H1 (cell line): ENCODE measurements at regions not wholly inside any gene's neighbourhood (a gene's known extent, or its start where the extent isn't known, plus 50 kb on each side); places are given as distances from the start of the nearest gene placed in this dataset.

Experiments
- CTCF ChIA-PET: fragments of 300-600 bp; sonication (Branson Sonifier 250); formaldehyde crosslinking; loops from one replicate; lab custom pipeline; 2021; ENCODE audit not compliant: partially characterized antibody; lab: Charles Lee
- POLR2A ChIA-PET: fragments of 300-600 bp; sonication (Branson Sonifier 250); formaldehyde crosslinking; loops from one replicate; lab custom pipeline; 2021; ENCODE audit warnings: inconsistent platforms; ENCODE audit not compliant: partially characterized antibody; lab: Charles Lee
- DNase-seq, 2 experiments: peaks; one replicate each; pipeline versions ENCODE4 v3.0.0 to v3.0.0-alpha.2; 2010 to 2022; ENCODE audit warnings: low spot score in 2 of 2, low read depth in 1 of 2, mixed read lengths in 1 of 2
- FAIRE-seq: peaks from 2 replicates; lab custom pipeline; 2011; peaks lifted over from hg19 to GRCh38; lab: Jason Lieb, UNC
- H2AFZ ChIP-seq: 2 replicates; pipeline ENCODE4 v1.8.1; 2012; ENCODE audit warnings: low read length, inconsistent platforms
- H2AK5ac ChIP-seq: 2 replicates; pipeline ENCODE4 v1.6.1; 2013; ENCODE audit warnings: low read depth, low read length
- H2BK120ac ChIP-seq: replicated peaks from 2 replicates; pipeline ENCODE3; 2013; ENCODE audit warnings: low read depth, low read length, inconsistent platforms
- H2BK12ac ChIP-seq: 2 replicates; pipeline ENCODE4 v1.6.1; 2013; ENCODE audit warnings: low read depth, low read length
- H2BK15ac ChIP-seq: 2 replicates; pipeline ENCODE4 v1.6.1; 2013; ENCODE audit warnings: low read length
- H2BK20ac ChIP-seq: 2 replicates; pipeline ENCODE4 v1.6.1; 2013; ENCODE audit warnings: low read length
- H2BK5ac ChIP-seq: 2 replicates; pipeline ENCODE4 v1.6.1; 2013; ENCODE audit warnings: low read depth, low read length
- H3K14ac ChIP-seq: 2 replicates; pipeline ENCODE4 v1.6.1; 2013; ENCODE audit warnings: inconsistent platforms; ENCODE audit not compliant: insufficient read length
- H3K18ac ChIP-seq: 2 replicates; pipeline ENCODE4 v1.6.1; 2013; ENCODE audit warnings: low read length; ENCODE audit errors: extremely low read depth
- H3K23ac ChIP-seq: 2 replicates; pipeline ENCODE4 v1.6.1; 2013; ENCODE audit warnings: inconsistent platforms; ENCODE audit not compliant: insufficient read length
- H3K23me2 ChIP-seq: 2 replicates; pipeline ENCODE4 v1.6.1; 2013; ENCODE audit warnings: low read depth, low read length
- H3K27ac ChIP-seq: 2 replicates; pipeline ENCODE4 v1.6.1; 2011; ENCODE audit warnings: low read depth, low read length, inconsistent platforms
- H3K27me3 ChIP-seq, 4 experiments: replicated peaks in 1 of 4; 1 replicate in 1 of 4; 2 replicates in 3 of 4; pipeline versions ENCODE4 v1.6.1 to v1.8.1; 2011 to 2013; ENCODE audit warnings: low read length in 3 of 4, mild to moderate bottlenecking in 3 of 4, inconsistent platforms in 2 of 4, mixed read lengths in 2 of 4, moderate library complexity in 1 of 4; ENCODE audit not compliant: control insufficient read depth in 3 of 4, insufficient read depth in 3 of 4; ENCODE audit errors: extremely low read depth in 1 of 4
- H3K36me3 ChIP-seq, 4 experiments: 2 replicates each; pipeline versions ENCODE4 v1.6.1 to v1.8.1; 2011 to 2013; ENCODE audit warnings: mild to moderate bottlenecking in 4 of 4, low read length in 3 of 4, moderate library complexity in 2 of 4, control low read depth in 1 of 4, inconsistent platforms in 1 of 4; ENCODE audit not compliant: insufficient read depth in 4 of 4, control insufficient read depth in 2 of 4
- H3K4ac ChIP-seq: replicated peaks from 2 replicates; pipeline ENCODE3; 2013; ENCODE audit warnings: low read length, low read depth, mixed read lengths, inconsistent platforms; ENCODE audit not compliant: insufficient read length
- H3K4me1 ChIP-seq, 4 experiments: replicated peaks in 1 of 4; 1 replicate in 1 of 4; 2 replicates in 3 of 4; pipeline versions ENCODE4 v1.6.1 to v1.8.1; 2011 to 2013; ENCODE audit warnings: low read length in 3 of 4, inconsistent platforms in 2 of 4, mixed read lengths in 1 of 4; ENCODE audit not compliant: insufficient read depth in 4 of 4, control insufficient read depth in 3 of 4
- H3K4me2 ChIP-seq, 2 experiments: 2 replicates each; pipeline versions ENCODE4 v1.6.1 to v1.8.1; 2011 to 2013; ENCODE audit warnings: low read depth in 2 of 2, low read length in 2 of 2, control low read depth in 1 of 2, inconsistent platforms in 1 of 2, mild to moderate bottlenecking in 1 of 2; ENCODE audit not compliant: insufficient read depth in 1 of 2
- H3K4me3 ChIP-seq, 4 experiments: fragments of 200-600, 300-600 bp in 1 of 4; sonication (generic), shearing (Covaris generic), sonication (Bioruptor Twin) in 1 of 4; 2 replicates each; pipeline versions ENCODE4 v1.5.1 to v1.8.1; 2011 to 2016; ENCODE audit warnings: low read length in 4 of 4, low read depth in 3 of 4, control low read depth in 2 of 4, inconsistent platforms in 2 of 4, mild to moderate bottlenecking in 2 of 4, mixed read lengths in 1 of 4, moderate library complexity in 1 of 4; ENCODE audit not compliant: insufficient read depth in 2 of 4; ENCODE audit errors: extremely low read depth in 1 of 4
- H3K56ac ChIP-seq: replicated peaks from 2 replicates; pipeline ENCODE3; 2013; ENCODE audit warnings: low read depth, mild to moderate bottlenecking, mixed read lengths, low read length, inconsistent platforms; ENCODE audit not compliant: insufficient read length
- H3K79me1 ChIP-seq: 2 replicates; pipeline ENCODE4 v1.6.1; 2013; ENCODE audit warnings: low read depth, low read length, control low read depth
- H3K79me2 ChIP-seq, 2 experiments: 2 replicates each; pipeline versions ENCODE4 v1.6.1 to v1.8.1; 2012 to 2013; ENCODE audit warnings: low read length in 2 of 2, mild to moderate bottlenecking in 2 of 2, inconsistent platforms in 1 of 2; ENCODE audit not compliant: insufficient read depth in 2 of 2, control insufficient read depth in 1 of 2
- H3K9ac ChIP-seq, 4 experiments: replicated peaks in 1 of 4; 1 replicate in 1 of 4; 2 replicates in 3 of 4; pipeline versions ENCODE4 v1.6.1 to v1.8.1; 2011 to 2013; ENCODE audit warnings: low read depth in 3 of 4, low read length in 3 of 4, control low read depth in 2 of 4, mild to moderate bottlenecking in 2 of 4, moderate library complexity in 2 of 4, inconsistent platforms in 1 of 4; ENCODE audit errors: extremely low read depth in 1 of 4
- H3K9me3 ChIP-seq, 2 experiments: 2 replicates each; pipeline versions ENCODE4 v1.6.1 to v1.8.1; 2012 to 2013; ENCODE audit warnings: mild to moderate bottlenecking in 2 of 2, moderate library complexity in 2 of 2, control low read depth in 1 of 2, inconsistent platforms in 1 of 2, low read depth in 1 of 2, low read length in 1 of 2, mixed read lengths in 1 of 2; ENCODE audit not compliant: insufficient read depth in 2 of 2
- H4K20me1 ChIP-seq, 2 experiments: replicated peaks in 1 of 2; 2 replicates each; pipeline versions ENCODE3 to v1.8.1; 2011 to 2013; ENCODE audit warnings: inconsistent platforms in 2 of 2, low read length in 2 of 2, mild to moderate bottlenecking in 1 of 2; ENCODE audit not compliant: insufficient read depth in 2 of 2, control insufficient read depth in 1 of 2
- H4K5ac ChIP-seq: 2 replicates; pipeline ENCODE4 v1.6.1; 2013; ENCODE audit warnings: low read length, low read depth, mixed read lengths, inconsistent platforms; ENCODE audit not compliant: insufficient read length
- H4K8ac ChIP-seq: 2 replicates; pipeline ENCODE4 v1.8.0; 2013; ENCODE audit warnings: mild to moderate bottlenecking, moderate library complexity, low read length, inconsistent platforms; ENCODE audit not compliant: insufficient read depth; ENCODE audit errors: extremely low read depth
- H4K91ac ChIP-seq: replicated peaks from 2 replicates; pipeline ENCODE3; 2013; ENCODE audit warnings: low read length, mixed read lengths, inconsistent platforms; ENCODE audit not compliant: insufficient read length
- EGR1 ChIP-seq: IDR thresholded peaks from 2 replicates; pipeline ENCODE4 v1.6.1; 2011; ENCODE audit warnings: low read depth, low read length, borderline replicate concordance
- POLR2AphosphoS5 ChIP-seq: IDR thresholded peaks from 2 replicates; pipeline ENCODE4 v1.6.1; 2011; ENCODE audit warnings: low read depth, low read length
- RAD21 ChIP-seq, 2 experiments: IDR thresholded peaks in 1 of 2; conservative IDR thresholded peaks in 1 of 2; 2 replicates each; pipeline ENCODE4 v1.6.1; 2011; ENCODE audit warnings: low read depth in 2 of 2, low read length in 2 of 2, improper control_type of control experiment in 1 of 2, inconsistent platforms in 1 of 2, mild to moderate bottlenecking in 1 of 2, moderate library complexity in 1 of 2
- SP1 ChIP-seq: IDR thresholded peaks from 2 replicates; pipeline ENCODE4 v1.6.1; 2011; ENCODE audit warnings: low read depth, low read length
- WGBS, 2 experiments: shearing (Covaris generic) in 1 of 2; methylation state at CpG; one replicate each; pipeline versions ENCODE4 v1.1.6 to v1.1.7; 2013 to 2015; ENCODE audit warnings: low lambda C conversion rate in 2 of 2, mixed read lengths in 2 of 2, inconsistent platforms in 1 of 2, low coverage in 1 of 2, missing lambda C conversion rate in 1 of 2; ENCODE audit not compliant: insufficient replicate concordance in 2 of 2, insufficient coverage in 1 of 2, insufficient read length in 1 of 2; ENCODE audit errors: extremely low coverage in 1 of 2, missing lambda C conversion rate in 1 of 2; 5-methylcytosine and 5-hydroxymethylcytosine counted together
- TF ChIP-seq, protein P1 (sequence below): IDR thresholded peaks from 2 replicates; pipeline ENCODE4 v1.6.1; 2011; ENCODE audit warnings: low read length, improper control_type of control experiment

GRCh38 chr3:101091489-101091888 is 98.3 kb upstream of the ABI3BP start:
- Histone ChIP-seq H3K14ac (no peak overlapping the region), H3K4me2 (no peak overlapping the region), H3K23ac (no peak overlapping the region), H2BK5ac (no peak overlapping the region), H4K8ac (no peak overlapping the region), H3K79me1 (no peaks in the 10 kb centered on the region), H3K9ac (no peak overlapping the region), H3K4me1 (no peaks in the 10 kb centered on the region), H2BK12ac (no peak overlapping the region), H3K27me3 (no peaks in the 10 kb centered on the region), H3K79me2 (no peaks in the 10 kb centered on the region), H3K27ac (no peak overlapping the region), H3K9me3 (no peaks in the 10 kb centered on the region), H3K4ac (no peak overlapping the region), H3K23me2 (no peaks in the 10 kb centered on the region), H4K91ac (no peak overlapping the region), H3K18ac (no peak overlapping the region), H2BK120ac (no peak overlapping the region), H2AK5ac (no peak overlapping the region), H2BK15ac (no peak overlapping the region), H3K36me3 (no peaks in the 10 kb centered on the region), H3K4me3 (no peak overlapping the region), H3K56ac (no peak overlapping the region), H4K5ac (no peak overlapping the region), H2BK20ac (no peak overlapping the region), H4K20me1 (no peaks in the 10 kb centered on the region), H2AFZ (no peak overlapping the region)
- WGBS, 2 experiments, result 92% methylated on average over 3 of the region's 3 CpGs; no CpG with 5 or more reads in 1 of the 2 experiments
- ChIA-PET CTCF (interaction anchor here (0.7 to 2.0 kb wide), 4 partner anchors 12 to 51 kb away, joined by 3 to 6 read pairs (median 4); no protein-coding TSS in a partner anchor), POLR2A (no interaction called here)
- FAIRE-seq (no peak), DNase-seq (no peak)
- TF ChIP-seq POLR2AphosphoS5 (no peak), EGR1 (no peak), SP1 (no peak), RAD21 (IDR thresholded peaks at IDR 0.05 in 1 of 2, conservative IDR thresholded peaks at IDR 0.05 in 1 of 2; ENCODE audit: low read depth in 2 of 2, low read length in 2 of 2) (0 out of 4 replicates have a peak, but pooled peaks of 1 of the 2 experiments have one; percentile 4)
- TF ChIP-seq, protein P1, sequence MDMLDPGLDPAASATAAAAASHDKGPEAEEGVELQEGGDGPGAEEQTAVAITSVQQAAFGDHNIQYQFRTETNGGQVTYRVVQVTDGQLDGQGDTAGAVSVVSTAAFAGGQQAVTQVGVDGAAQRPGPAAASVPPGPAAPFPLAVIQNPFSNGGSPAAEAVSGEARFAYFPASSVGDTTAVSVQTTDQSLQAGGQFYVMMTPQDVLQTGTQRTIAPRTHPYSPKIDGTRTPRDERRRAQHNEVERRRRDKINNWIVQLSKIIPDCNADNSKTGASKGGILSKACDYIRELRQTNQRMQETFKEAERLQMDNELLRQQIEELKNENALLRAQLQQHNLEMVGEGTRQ, result peak; percentile 53; the same call in 1 of the 2 replicates
